Neural cell (in vitro differentiated cells): ENCODE measurements at regions not wholly inside any gene's neighbourhood (a gene's known extent, or its start where the extent isn't known, plus 50 kb on each side); places are given as distances from the start of the nearest gene placed in this dataset.

Experiments
- H2AFZ ChIP-seq: fragments of 200-600, 300-800 bp; sonication (generic), shearing (Covaris generic); 2 replicates; pipeline ENCODE4 v1.6.0; 2014; ENCODE audit warnings: low read depth, mild to moderate bottlenecking, antibody characterized with exemption, low read length, moderate library complexity
- H3F3A ChIP-seq: fragments of 200-600 bp; shearing (Covaris generic); 2 replicates; pipeline ENCODE4 v1.6.1; 2016; ENCODE audit warnings: mild to moderate bottlenecking, moderate library complexity, mixed read lengths, antibody characterized with exemption, low read length; ENCODE audit not compliant: insufficient read depth, poor library complexity, severe bottlenecking
- H3K27ac ChIP-seq: fragments of 200-600, 300-800 bp; sonication (generic), shearing (Covaris generic); 2 replicates; pipeline ENCODE4 v1.5.1; 2014; ENCODE audit warnings: mild to moderate bottlenecking, low read length, moderate library complexity
- H3K27me3 ChIP-seq: fragments of 300-800, 200-600 bp; sonication (generic), shearing (Covaris generic); 2 replicates; pipeline ENCODE4 v1.6.0; 2014; ENCODE audit warnings: mild to moderate bottlenecking, low read depth, low read length, moderate library complexity; ENCODE audit not compliant: insufficient read depth
- H3K36me3 ChIP-seq: fragments of 300-800, 200-600 bp; sonication (generic), shearing (Covaris generic); 2 replicates; pipeline ENCODE4 v1.5.1; 2014; ENCODE audit warnings: mild to moderate bottlenecking, antibody characterized with exemption, low read length, moderate library complexity; ENCODE audit not compliant: insufficient read depth
- H3K4me2 ChIP-seq: fragments of 300-800, 200-600 bp; sonication (generic), shearing (Covaris generic); 2 replicates; pipeline ENCODE4 v1.6.0; 2014; ENCODE audit warnings: mild to moderate bottlenecking, low read length
- H3K4me3 ChIP-seq: fragments of 300-800, 200-600 bp; sonication (generic), shearing (Covaris generic); 2 replicates; pipeline ENCODE4 v1.5.1; 2014; ENCODE audit warnings: mild to moderate bottlenecking, low read length, moderate library complexity
- H3K79me2 ChIP-seq: fragments of 200-600 bp; shearing (Covaris generic); replicated peaks from 2 replicates; pipeline ENCODE4 v1.6.0; 2014; ENCODE audit warnings: mild to moderate bottlenecking, low read length, moderate library complexity; ENCODE audit not compliant: insufficient read depth
- H3K9ac ChIP-seq: fragments of 300-800, 200-600 bp; sonication (generic), shearing (Covaris generic); 2 replicates; pipeline ENCODE4 v1.6.1; 2016; ENCODE audit warnings: mild to moderate bottlenecking, low read length, mixed read lengths
- H3K9me2 ChIP-seq: fragments of 200-600 bp; shearing (Covaris generic); 2 replicates; pipeline ENCODE4 v1.6.1; 2016; ENCODE audit warnings: mild to moderate bottlenecking, low read length, mixed read lengths; ENCODE audit not compliant: insufficient read depth
- H3K9me3 ChIP-seq: fragments of 200-600, 300-800 bp; sonication (generic), shearing (Covaris generic); 2 replicates; pipeline ENCODE4 v1.6.1; 2016; ENCODE audit warnings: mild to moderate bottlenecking, mixed run types, low read length, moderate library complexity, mixed read lengths
- H4K20me1 ChIP-seq: fragments of 200-600 bp; shearing (Covaris generic); 2 replicates; pipeline ENCODE4 v1.6.1; 2016; ENCODE audit warnings: mild to moderate bottlenecking, mixed run types; ENCODE audit not compliant: insufficient read depth
- EP300 ChIP-seq: fragments of 450-650 bp; conservative IDR thresholded peaks from 2 replicates; pipeline ENCODE4 v1.6.1; 2014; ENCODE audit warnings: antibody characterized with exemption, mild to moderate bottlenecking, moderate library complexity; ENCODE audit not compliant: poor library complexity, severe bottlenecking
- EZH2 ChIP-seq: fragments of 200-600, 300-800 bp; shearing (Covaris generic), sonication (generic); IDR thresholded peaks from 2 replicates; pipeline ENCODE4 v1.6.1; 2014; ENCODE audit warnings: antibody characterized with exemption, low read length, borderline replicate concordance, mild to moderate bottlenecking; ENCODE audit not compliant: insufficient read depth, poor library complexity, severe bottlenecking
- MXI1 ChIP-seq: fragments of 450-650 bp; conservative IDR thresholded peaks from 2 replicates; pipeline ENCODE4 v1.6.1; 2014; ENCODE audit warnings: antibody characterized with exemption, mild to moderate bottlenecking; ENCODE audit not compliant: poor library complexity, severe bottlenecking
- POLR2AphosphoS5 ChIP-seq: IDR thresholded peaks from 2 replicates; pipeline ENCODE4 v1.6.1; 2012
- RAD21 ChIP-seq: fragments of 450-650 bp; conservative IDR thresholded peaks from 2 replicates; pipeline ENCODE4 v1.6.1; 2014; ENCODE audit warnings: antibody characterized with exemption, mild to moderate bottlenecking, moderate library complexity
- REST ChIP-seq: IDR thresholded peaks from 2 replicates; pipeline ENCODE4 v1.6.1; 2012; ENCODE audit warnings: borderline replicate concordance
- SMC3 ChIP-seq: fragments of 450-650 bp; conservative IDR thresholded peaks from 2 replicates; pipeline ENCODE4 v1.6.1; 2014; ENCODE audit warnings: antibody characterized with exemption, mild to moderate bottlenecking, moderate library complexity; ENCODE audit not compliant: poor library complexity
- TAF1 ChIP-seq: IDR thresholded peaks from 2 replicates; pipeline ENCODE4 v1.6.1; 2012; ENCODE audit warnings: low read depth
- TF ChIP-seq, protein P1 (sequence below): fragments of 450-650 bp; IDR thresholded peaks from 2 replicates; pipeline ENCODE4 v1.5.1; 2014; ENCODE audit warnings: antibody characterized with exemption, mild to moderate bottlenecking, moderate library complexity; ENCODE audit not compliant: poor library complexity, severe bottlenecking

DNA sequence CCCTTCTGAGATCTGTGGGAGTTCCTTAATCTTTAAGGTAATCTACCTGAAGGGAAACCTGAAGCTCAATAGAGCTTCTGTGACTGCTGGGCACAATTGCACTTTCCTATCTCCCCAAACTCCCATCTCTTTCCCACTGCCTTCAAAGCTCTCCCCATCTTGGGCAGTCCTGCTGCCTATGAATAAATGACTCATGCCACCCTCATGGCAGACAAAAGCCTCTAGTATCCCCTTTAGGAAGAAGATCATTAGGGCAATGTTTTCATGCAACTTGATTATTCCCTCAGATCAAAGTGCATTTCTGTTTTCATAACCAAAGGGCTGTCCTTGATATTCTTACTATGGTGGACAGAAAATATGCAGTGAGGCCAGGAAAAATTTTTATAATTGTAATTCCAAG is 704.9 kb upstream of the LRRN3 start:
- H3K4me3 ChIP-seq, result no peak overlapping the region
- no peaks in the 10 kb centered on the region for H3K27me3 ChIP-seq
- no peaks in the 10 kb centered on the region for H3K9me3 ChIP-seq
- no peak overlapping the region for H3K9ac ChIP-seq
- no peaks in the 10 kb centered on the region for H3K79me2 ChIP-seq
- no peak overlapping the region for H3K27ac ChIP-seq
- TF ChIP-seq SMC3 (no peak), EP300 (no peak), POLR2AphosphoS5 (no peak), EZH2 (no peak), REST (no peak)
- H3F3A ChIP-seq, result no peaks in the 10 kb centered on the region
- no peaks in the 10 kb centered on the region for H3K9me2 ChIP-seq
- H3K4me2 ChIP-seq, result no peak overlapping the region
- no peaks in the 10 kb centered on the region for H3K36me3 ChIP-seq
- no peaks in the 10 kb centered on the region for H4K20me1 ChIP-seq
- no peak overlapping the region for H2AFZ ChIP-seq

GRCh38 chr7:110386913-110387312 is 704.0 kb upstream of the LRRN3 start:
- TF ChIP-seq EZH2, result no peak
- TF ChIP-seq SMC3, result no peak
- TF ChIP-seq, protein P1, sequence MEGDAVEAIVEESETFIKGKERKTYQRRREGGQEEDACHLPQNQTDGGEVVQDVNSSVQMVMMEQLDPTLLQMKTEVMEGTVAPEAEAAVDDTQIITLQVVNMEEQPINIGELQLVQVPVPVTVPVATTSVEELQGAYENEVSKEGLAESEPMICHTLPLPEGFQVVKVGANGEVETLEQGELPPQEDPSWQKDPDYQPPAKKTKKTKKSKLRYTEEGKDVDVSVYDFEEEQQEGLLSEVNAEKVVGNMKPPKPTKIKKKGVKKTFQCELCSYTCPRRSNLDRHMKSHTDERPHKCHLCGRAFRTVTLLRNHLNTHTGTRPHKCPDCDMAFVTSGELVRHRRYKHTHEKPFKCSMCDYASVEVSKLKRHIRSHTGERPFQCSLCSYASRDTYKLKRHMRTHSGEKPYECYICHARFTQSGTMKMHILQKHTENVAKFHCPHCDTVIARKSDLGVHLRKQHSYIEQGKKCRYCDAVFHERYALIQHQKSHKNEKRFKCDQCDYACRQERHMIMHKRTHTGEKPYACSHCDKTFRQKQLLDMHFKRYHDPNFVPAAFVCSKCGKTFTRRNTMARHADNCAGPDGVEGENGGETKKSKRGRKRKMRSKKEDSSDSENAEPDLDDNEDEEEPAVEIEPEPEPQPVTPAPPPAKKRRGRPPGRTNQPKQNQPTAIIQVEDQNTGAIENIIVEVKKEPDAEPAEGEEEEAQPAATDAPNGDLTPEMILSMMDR, result no peak
- no peak for TF ChIP-seq REST
- no peak for TF ChIP-seq EP300
- TF ChIP-seq MXI1, result no peak
- TF ChIP-seq TAF1, result no peak
- no peak for TF ChIP-seq RAD21
- TF ChIP-seq POLR2AphosphoS5, result no peak
- no peak overlapping the region for H2AFZ ChIP-seq

More at GRCh38 chr7:110386913-110387312, 704.0 kb upstream of the LRRN3 start:
- no peak overlapping the region for H3K9ac ChIP-seq
- no peaks in the 10 kb centered on the region for H3K36me3 ChIP-seq
- H3K27ac ChIP-seq, result no peak overlapping the region
- no peak overlapping the region for H3K4me3 ChIP-seq
- no peaks in the 10 kb centered on the region for H3F3A ChIP-seq
- no peaks in the 10 kb centered on the region for H3K27me3 ChIP-seq
- H4K20me1 ChIP-seq, result no peaks in the 10 kb centered on the region
- H3K79me2 ChIP-seq, result no peaks in the 10 kb centered on the region
- no peaks in the 10 kb centered on the region for H3K9me3 ChIP-seq
- no peaks in the 10 kb centered on the region for H3K9me2 ChIP-seq
- H3K4me2 ChIP-seq, result no peak overlapping the region
